H9 (cell line): ENCODE measurements at regions not wholly inside any gene's neighbourhood (a gene's known extent, or its start where the extent isn't known, plus 50 kb on each side); places are given as distances from the start of the nearest gene placed in this dataset.

Experiments
- DNase-seq: peaks from one replicate; pipeline ENCODE4 v3.0.0-alpha.2; 2017
- H2AFZ ChIP-seq: one replicate; pipeline ENCODE4 v1.6.1; 2013; ENCODE audit warnings: mild to moderate bottlenecking, low read length, control low read depth, moderate library complexity
- H2AK5ac ChIP-seq: 2 replicates; pipeline ENCODE4 v1.6.1; 2013; ENCODE audit warnings: low read length, control low read depth, mixed read lengths; ENCODE audit not compliant: insufficient read length
- H2BK120ac ChIP-seq: one replicate; pipeline ENCODE4 v1.6.1; 2013; ENCODE audit warnings: low read depth, mild to moderate bottlenecking, low read length, control low read depth, inconsistent platforms; ENCODE audit not compliant: poor library complexity, severe bottlenecking
- H2BK12ac ChIP-seq: 2 replicates; pipeline ENCODE4 v1.6.1; 2013; ENCODE audit warnings: low read length, control low read depth, mixed read lengths, low read depth; ENCODE audit not compliant: insufficient read length
- H2BK15ac ChIP-seq: 2 replicates; pipeline ENCODE4 v1.6.1; 2013; ENCODE audit warnings: low read depth, low read length, control low read depth
- H2BK20ac ChIP-seq: one replicate; pipeline ENCODE4 v1.6.1; 2013; ENCODE audit warnings: low read depth, mild to moderate bottlenecking, low read length, control low read depth, inconsistent platforms; ENCODE audit not compliant: poor library complexity, severe bottlenecking
- H2BK5ac ChIP-seq: 2 replicates; pipeline ENCODE4 v1.6.1; 2013; ENCODE audit warnings: low read length, control low read depth, mixed read lengths; ENCODE audit not compliant: insufficient read length
- H3K14ac ChIP-seq: 2 replicates; pipeline ENCODE4 v1.6.1; 2013; ENCODE audit warnings: low read length, control low read depth; ENCODE audit not compliant: insufficient read depth
- H3K18ac ChIP-seq: 2 replicates; pipeline ENCODE4 v1.6.1; 2013; ENCODE audit warnings: low read depth, mild to moderate bottlenecking, mixed read lengths, low read length, control low read depth; ENCODE audit not compliant: insufficient read length
- H3K23ac ChIP-seq: 2 replicates; pipeline ENCODE4 v1.6.1; 2013; ENCODE audit warnings: low read length, control low read depth, mixed read lengths, low read depth; ENCODE audit not compliant: insufficient read length
- H3K23me2 ChIP-seq: 2 replicates; pipeline ENCODE4 v1.6.1; 2013; ENCODE audit warnings: low read depth, mild to moderate bottlenecking, mixed read lengths, low read length, control low read depth; ENCODE audit not compliant: insufficient read length, poor library complexity, severe bottlenecking
- H3K27ac ChIP-seq: 2 replicates; pipeline ENCODE4 v1.5.1; 2013; ENCODE audit warnings: low read length, control low read depth, mixed read lengths, low read depth; ENCODE audit not compliant: insufficient read length
- H3K27me3 ChIP-seq: 2 replicates; pipeline ENCODE4 v1.6.1; 2013; ENCODE audit warnings: low read length, control low read depth, inconsistent platforms; ENCODE audit not compliant: insufficient read depth
- H3K4ac ChIP-seq: 2 replicates; pipeline ENCODE4 v1.6.1; 2013; ENCODE audit warnings: low read depth, mild to moderate bottlenecking, control low read depth, inconsistent platforms, low read length, moderate library complexity
- H3K4me1 ChIP-seq: 2 replicates; pipeline ENCODE4 v1.6.1; 2013; ENCODE audit warnings: low read length, control low read depth, inconsistent platforms; ENCODE audit not compliant: insufficient read depth
- H3K4me2 ChIP-seq: 2 replicates; pipeline ENCODE4 v1.6.1; 2013; ENCODE audit warnings: low read length, control low read depth, mixed read lengths; ENCODE audit not compliant: insufficient read length, insufficient read depth
- H3K56ac ChIP-seq: 2 replicates; pipeline ENCODE4 v1.6.1; 2013; ENCODE audit warnings: low read depth, mild to moderate bottlenecking, mixed read lengths, low read length, control low read depth; ENCODE audit not compliant: insufficient read length
- H3K79me1 ChIP-seq: 2 replicates; pipeline ENCODE4 v1.6.1; 2013; ENCODE audit warnings: low read depth, mild to moderate bottlenecking, moderate library complexity, low read length, control low read depth, inconsistent platforms; ENCODE audit not compliant: insufficient read depth, poor library complexity, severe bottlenecking
- H3K79me2 ChIP-seq: 2 replicates; pipeline ENCODE4 v1.6.1; 2013; ENCODE audit warnings: low read length, control low read depth, inconsistent platforms; ENCODE audit not compliant: insufficient read depth
- H3K9ac ChIP-seq: 2 replicates; pipeline ENCODE4 v1.6.1; 2013; ENCODE audit warnings: low read length, control low read depth, mixed read lengths; ENCODE audit not compliant: insufficient read length; ENCODE audit errors: extremely low read depth
- H3K9me3 ChIP-seq: one replicate; pipeline ENCODE4 v1.6.1; 2013; ENCODE audit warnings: low read depth, low read length, inconsistent platforms; ENCODE audit not compliant: control insufficient read depth
- H3T11ph ChIP-seq: one replicate; pipeline ENCODE4 v1.6.1; 2013; ENCODE audit warnings: mild to moderate bottlenecking, low read length, control low read depth, inconsistent platforms
- H4K20me1 ChIP-seq: one replicate; pipeline ENCODE4 v1.6.1; 2013; ENCODE audit not compliant: control insufficient read depth, insufficient read length, insufficient read depth
- H4K5ac ChIP-seq: 2 replicates; pipeline ENCODE4 v1.6.1; 2013; ENCODE audit warnings: low read depth, mild to moderate bottlenecking, mixed read lengths, low read length, control low read depth; ENCODE audit not compliant: insufficient read length
- H4K8ac ChIP-seq: replicated peaks from 2 replicates; pipeline ENCODE4 v1.6.1; 2013; ENCODE audit warnings: low read length, control low read depth, mixed read lengths, low read depth; ENCODE audit not compliant: insufficient read length
- H4K91ac ChIP-seq: 2 replicates; pipeline ENCODE4 v1.6.1; 2013; ENCODE audit warnings: low read depth, mild to moderate bottlenecking, moderate library complexity, mixed read lengths, low read length, control low read depth; ENCODE audit not compliant: insufficient read length
- H3K27ac Mint-ChIP-seq, 3 experiments: 2 replicates in 2 of 3; 3 replicates in 1 of 3; pipeline ENCODE4 v1.8.0; 2020 to 2021; ENCODE audit warnings: mixed read lengths in 3 of 3, mild to moderate bottlenecking in 1 of 3, moderate library complexity in 1 of 3
- H3K27me3 Mint-ChIP-seq: 2 replicates; pipeline ENCODE4 v1.8.0; 2021; ENCODE audit warnings: low read depth, mild to moderate bottlenecking, moderate library complexity, mixed read lengths
- H3K36me3 Mint-ChIP-seq, 3 experiments: 2 replicates in 2 of 3; 3 replicates in 1 of 3; pipeline ENCODE4 v1.8.0; 2020 to 2021; ENCODE audit warnings: low read depth in 3 of 3, mixed read lengths in 3 of 3; ENCODE audit not compliant: insufficient read depth in 1 of 3
- H3K4me1 Mint-ChIP-seq, 2 experiments: 2 replicates each; pipeline ENCODE4 v1.8.0; 2020; ENCODE audit warnings: mixed read lengths in 2 of 2
- H3K4me3 Mint-ChIP-seq, 2 experiments: 2 replicates in 1 of 2; 3 replicates in 1 of 2; pipeline ENCODE4 v1.8.0; 2020 to 2021; ENCODE audit warnings: mild to moderate bottlenecking in 2 of 2, mixed read lengths in 2 of 2, moderate library complexity in 1 of 2
- H3K9me3 Mint-ChIP-seq, 2 experiments: 2 replicates in 1 of 2; 3 replicates in 1 of 2; pipeline ENCODE4 v1.8.0; 2020; ENCODE audit warnings: mild to moderate bottlenecking in 2 of 2, mixed read lengths in 2 of 2, moderate library complexity in 1 of 2
- WGBS: extraction: QIAGEN DNeasy Blood & Tissue Kit; methylation state at CpG from one replicate; pipeline ENCODE4 v1.1.7; 2013; ENCODE audit warnings: missing lambda C conversion rate, low lambda C conversion rate, mixed read lengths; ENCODE audit not compliant: insufficient read length; ENCODE audit errors: extremely low coverage; 5-methylcytosine and 5-hydroxymethylcytosine counted together
- TF ChIP-seq, protein P1 (sequence below): fragments of 200-600 bp; sonication (generic); conservative IDR thresholded peaks from 3 replicates; pipeline ENCODE4 v1.8.0; 2021; ENCODE audit warnings: antibody characterized with exemption, mild to moderate bottlenecking

DNA sequence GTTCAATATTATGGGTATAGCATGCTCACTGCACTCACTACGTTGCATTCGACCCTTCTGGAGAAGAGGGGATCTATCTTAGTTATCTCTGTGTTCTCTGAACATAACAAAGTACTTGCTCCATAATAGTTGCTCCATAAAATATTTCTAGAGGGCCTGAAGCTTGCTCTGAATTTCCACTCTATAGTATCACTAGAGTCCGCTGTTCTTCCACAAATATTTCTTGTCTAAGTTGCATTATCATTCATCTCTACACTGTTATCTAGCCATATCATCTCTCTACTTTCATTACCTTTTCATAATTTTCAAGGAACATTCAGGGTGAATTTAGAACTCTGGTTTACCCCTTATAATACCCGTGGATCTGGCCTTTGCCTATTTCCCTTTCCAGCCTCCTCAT lies 246.1 kb upstream of the PDE3A start:
- H3K4ac ChIP-seq, result no peak overlapping the region
- Mint-ChIP-seq H3K36me3 (peaks cover 0 to 6% (median 0%) of the 10 kb centered on the region in 3 experiments; a peak in 1 of 7 replicates), H3K9me3 (no peaks in the 10 kb centered on the region), H3K4me3 (no peak overlapping the region), H3K27me3 (no peaks in the 10 kb centered on the region), H3K27ac (0 out of 7 replicates have a peak overlapping the region, but pooled peaks of 1 of the 3 experiments have one; percentile 0), H3K4me1 (peaks cover 14 to 15% of the 10 kb centered on the region in 2 experiments)
- no peak overlapping the region for H4K91ac ChIP-seq
- H3T11ph ChIP-seq, result no peak overlapping the region
- H3K14ac ChIP-seq, result no peak overlapping the region
- H4K20me1 ChIP-seq, result no peaks in the 10 kb centered on the region
- no peak overlapping the region for H3K18ac ChIP-seq
- no peak overlapping the region for H2BK120ac ChIP-seq
- H2AK5ac ChIP-seq, result no peak overlapping the region
- H3K27me3 ChIP-seq, result no peaks in the 10 kb centered on the region
- TF ChIP-seq, protein P1, sequence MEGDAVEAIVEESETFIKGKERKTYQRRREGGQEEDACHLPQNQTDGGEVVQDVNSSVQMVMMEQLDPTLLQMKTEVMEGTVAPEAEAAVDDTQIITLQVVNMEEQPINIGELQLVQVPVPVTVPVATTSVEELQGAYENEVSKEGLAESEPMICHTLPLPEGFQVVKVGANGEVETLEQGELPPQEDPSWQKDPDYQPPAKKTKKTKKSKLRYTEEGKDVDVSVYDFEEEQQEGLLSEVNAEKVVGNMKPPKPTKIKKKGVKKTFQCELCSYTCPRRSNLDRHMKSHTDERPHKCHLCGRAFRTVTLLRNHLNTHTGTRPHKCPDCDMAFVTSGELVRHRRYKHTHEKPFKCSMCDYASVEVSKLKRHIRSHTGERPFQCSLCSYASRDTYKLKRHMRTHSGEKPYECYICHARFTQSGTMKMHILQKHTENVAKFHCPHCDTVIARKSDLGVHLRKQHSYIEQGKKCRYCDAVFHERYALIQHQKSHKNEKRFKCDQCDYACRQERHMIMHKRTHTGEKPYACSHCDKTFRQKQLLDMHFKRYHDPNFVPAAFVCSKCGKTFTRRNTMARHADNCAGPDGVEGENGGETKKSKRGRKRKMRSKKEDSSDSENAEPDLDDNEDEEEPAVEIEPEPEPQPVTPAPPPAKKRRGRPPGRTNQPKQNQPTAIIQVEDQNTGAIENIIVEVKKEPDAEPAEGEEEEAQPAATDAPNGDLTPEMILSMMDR, result no peak
- no CpG with 5 or more reads among the region's 4 CpGs for WGBS
- DNase-seq, result no peak
- H2BK12ac ChIP-seq, result no peak overlapping the region
- no peak overlapping the region for H2BK5ac ChIP-seq
- no peak overlapping the region for H2BK15ac ChIP-seq
- no peak overlapping the region for H3K27ac ChIP-seq
- no peaks in the 10 kb centered on the region for H3K4me1 ChIP-seq
- no peak overlapping the region for H2AFZ ChIP-seq
- no peak overlapping the region for H3K23ac ChIP-seq
- no peaks in the 10 kb centered on the region for H3K79me2 ChIP-seq
- H3K79me1 ChIP-seq, result no peaks in the 10 kb centered on the region
- no peak overlapping the region for H4K5ac ChIP-seq
- no peaks in the 10 kb centered on the region for H3K9me3 ChIP-seq
- no peak overlapping the region for H3K9ac ChIP-seq
- no peaks in the 10 kb centered on the region for H3K23me2 ChIP-seq
- H2BK20ac ChIP-seq, result no peak overlapping the region
- no peak overlapping the region for H3K56ac ChIP-seq
- no peak overlapping the region for H4K8ac ChIP-seq
- no peak overlapping the region for H3K4me2 ChIP-seq
